ENCODE measurements at regions not wholly inside any gene's neighbourhood (a gene's known extent, or its start where the extent isn't known, plus 50 kb on each side); places are given as distances from the start of the nearest gene placed in this dataset.

DNA sequence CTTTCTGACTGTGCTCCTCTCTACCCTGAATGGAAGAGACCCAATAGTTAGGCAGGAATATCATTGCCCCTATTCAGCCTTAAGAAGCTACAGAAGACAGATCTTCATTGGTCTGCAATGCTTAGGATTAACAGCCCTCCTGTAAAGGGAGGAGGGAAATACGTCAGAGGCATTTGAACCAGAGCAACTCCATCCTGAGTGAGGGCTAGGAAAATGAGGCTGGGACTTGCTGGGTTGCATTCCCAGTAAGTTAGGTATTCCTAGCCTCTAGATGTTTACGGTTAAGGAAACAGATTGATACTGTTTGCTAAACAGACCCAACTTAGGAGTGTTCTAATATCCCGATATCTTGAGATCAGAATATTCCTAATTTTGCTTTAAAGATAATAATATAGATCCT is 63.5 kb downstream of the PCDH18 start:
- ATAC-seq: no peak
- TF ChIP-seq ZNF70 (CRISPR knock-in tag; IDR thresholded peaks at IDR 0.05) (no peak), ZNF565 (CRISPR knock-in tag; conservative IDR thresholded peaks at IDR 0.05; ENCODE audit: low read depth) (no peak), ESRRG (CRISPR knock-in tag; IDR thresholded peaks at IDR 0.05) (no peak), PPARA (CRISPR knock-in tag; IDR thresholded peaks at IDR 0.05; ENCODE audit: borderline replicate concordance) (no peak), GLIS3 (CRISPR knock-in tag; IDR thresholded peaks at IDR 0.05) (no peak), SNAI2 (CRISPR knock-in tag; IDR thresholded peaks at IDR 0.05) (no peak)
- TF ChIP-seq, protein P1, sequence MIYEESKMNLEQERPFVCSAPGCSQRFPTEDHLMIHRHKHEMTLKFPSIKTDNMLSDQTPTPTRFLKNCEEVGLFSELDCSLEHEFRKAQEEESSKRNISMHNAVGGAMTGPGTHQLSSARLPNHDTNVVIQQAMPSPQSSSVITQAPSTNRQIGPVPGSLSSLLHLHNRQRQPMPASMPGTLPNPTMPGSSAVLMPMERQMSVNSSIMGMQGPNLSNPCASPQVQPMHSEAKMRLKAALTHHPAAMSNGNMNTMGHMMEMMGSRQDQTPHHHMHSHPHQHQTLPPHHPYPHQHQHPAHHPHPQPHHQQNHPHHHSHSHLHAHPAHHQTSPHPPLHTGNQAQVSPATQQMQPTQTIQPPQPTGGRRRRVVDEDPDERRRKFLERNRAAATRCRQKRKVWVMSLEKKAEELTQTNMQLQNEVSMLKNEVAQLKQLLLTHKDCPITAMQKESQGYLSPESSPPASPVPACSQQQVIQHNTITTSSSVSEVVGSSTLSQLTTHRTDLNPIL (CRISPR knock-in tag; IDR thresholded peaks at IDR 0.05; ENCODE audit: low read depth): no peak
- TF ChIP-seq, protein P2, sequence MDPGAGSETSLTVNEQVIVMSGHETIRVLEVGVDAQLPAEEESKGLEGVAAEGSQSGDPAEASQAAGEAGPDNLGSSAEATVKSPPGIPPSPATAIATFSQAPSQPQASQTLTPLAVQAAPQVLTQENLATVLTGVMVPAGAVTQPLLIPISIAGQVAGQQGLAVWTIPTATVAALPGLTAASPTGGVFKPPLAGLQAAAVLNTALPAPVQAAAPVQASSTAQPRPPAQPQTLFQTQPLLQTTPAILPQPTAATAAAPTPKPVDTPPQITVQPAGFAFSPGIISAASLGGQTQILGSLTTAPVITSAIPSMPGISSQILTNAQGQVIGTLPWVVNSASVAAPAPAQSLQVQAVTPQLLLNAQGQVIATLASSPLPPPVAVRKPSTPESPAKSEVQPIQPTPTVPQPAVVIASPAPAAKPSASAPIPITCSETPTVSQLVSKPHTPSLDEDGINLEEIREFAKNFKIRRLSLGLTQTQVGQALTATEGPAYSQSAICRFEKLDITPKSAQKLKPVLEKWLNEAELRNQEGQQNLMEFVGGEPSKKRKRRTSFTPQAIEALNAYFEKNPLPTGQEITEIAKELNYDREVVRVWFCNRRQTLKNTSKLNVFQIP (CRISPR knock-in tag; IDR thresholded peaks at IDR 0.05; ENCODE audit: borderline replicate concordance, low read depth): no peak

DNA sequence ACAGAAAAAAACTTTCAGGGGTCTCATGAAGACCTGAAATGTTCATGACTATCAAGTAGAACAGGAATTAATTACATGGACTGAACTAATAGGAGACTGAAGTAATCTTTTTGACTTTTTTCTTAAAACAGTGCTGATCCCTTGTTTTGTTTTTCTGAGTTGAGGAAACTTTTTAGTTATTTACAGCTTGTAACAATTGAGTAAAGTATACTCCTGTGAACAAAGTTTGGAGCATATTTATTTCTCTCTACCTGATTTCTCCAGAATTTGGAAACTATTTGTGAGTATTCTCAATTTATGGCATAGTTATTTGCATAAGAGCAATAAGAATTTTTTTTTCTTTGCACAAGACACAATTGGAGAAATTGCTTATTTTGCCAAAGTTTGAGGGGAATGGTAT is 64.8 kb downstream of the PCDH18 start:
- TF ChIP-seq TCF4 (CRISPR knock-in tag; IDR thresholded peaks at IDR 0.05; ENCODE audit: borderline replicate concordance) (no peak), ZNF565 (CRISPR knock-in tag; conservative IDR thresholded peaks at IDR 0.05; ENCODE audit: low read depth) (no peak), ZC3H10 (CRISPR knock-in tag; IDR thresholded peaks at IDR 0.05) (no peak), RARB (CRISPR knock-in tag; IDR thresholded peaks at IDR 0.05) (no peak), OSR1 (CRISPR knock-in tag; IDR thresholded peaks at IDR 0.05) (no peak), SNAI2 (CRISPR knock-in tag; IDR thresholded peaks at IDR 0.05) (no peak), ESRRG (CRISPR knock-in tag; IDR thresholded peaks at IDR 0.05) (no peak), GLIS3 (CRISPR knock-in tag; IDR thresholded peaks at IDR 0.05) (no peak), ZFP3 (CRISPR knock-in tag; IDR thresholded peaks at IDR 0.05) (no peak), ARNTL (CRISPR knock-in tag; IDR thresholded peaks at IDR 0.05; ENCODE audit: borderline replicate concordance, low read depth) (no peak)
- TF ChIP-seq, protein P3, sequence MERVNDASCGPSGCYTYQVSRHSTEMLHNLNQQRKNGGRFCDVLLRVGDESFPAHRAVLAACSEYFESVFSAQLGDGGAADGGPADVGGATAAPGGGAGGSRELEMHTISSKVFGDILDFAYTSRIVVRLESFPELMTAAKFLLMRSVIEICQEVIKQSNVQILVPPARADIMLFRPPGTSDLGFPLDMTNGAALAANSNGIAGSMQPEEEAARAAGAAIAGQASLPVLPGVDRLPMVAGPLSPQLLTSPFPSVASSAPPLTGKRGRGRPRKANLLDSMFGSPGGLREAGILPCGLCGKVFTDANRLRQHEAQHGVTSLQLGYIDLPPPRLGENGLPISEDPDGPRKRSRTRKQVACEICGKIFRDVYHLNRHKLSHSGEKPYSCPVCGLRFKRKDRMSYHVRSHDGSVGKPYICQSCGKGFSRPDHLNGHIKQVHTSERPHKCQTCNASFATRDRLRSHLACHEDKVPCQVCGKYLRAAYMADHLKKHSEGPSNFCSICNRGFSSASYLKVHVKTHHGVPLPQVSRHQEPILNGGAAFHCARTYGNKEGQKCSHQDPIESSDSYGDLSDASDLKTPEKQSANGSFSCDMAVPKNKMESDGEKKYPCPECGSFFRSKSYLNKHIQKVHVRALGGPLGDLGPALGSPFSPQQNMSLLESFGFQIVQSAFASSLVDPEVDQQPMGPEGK (CRISPR knock-in tag; IDR thresholded peaks at IDR 0.05; ENCODE audit: borderline replicate concordance): no peak
- TF ChIP-seq, protein P2 (CRISPR knock-in tag; IDR thresholded peaks at IDR 0.05; ENCODE audit: borderline replicate concordance, low read depth): no peak
- TF ChIP-seq, protein P4, sequence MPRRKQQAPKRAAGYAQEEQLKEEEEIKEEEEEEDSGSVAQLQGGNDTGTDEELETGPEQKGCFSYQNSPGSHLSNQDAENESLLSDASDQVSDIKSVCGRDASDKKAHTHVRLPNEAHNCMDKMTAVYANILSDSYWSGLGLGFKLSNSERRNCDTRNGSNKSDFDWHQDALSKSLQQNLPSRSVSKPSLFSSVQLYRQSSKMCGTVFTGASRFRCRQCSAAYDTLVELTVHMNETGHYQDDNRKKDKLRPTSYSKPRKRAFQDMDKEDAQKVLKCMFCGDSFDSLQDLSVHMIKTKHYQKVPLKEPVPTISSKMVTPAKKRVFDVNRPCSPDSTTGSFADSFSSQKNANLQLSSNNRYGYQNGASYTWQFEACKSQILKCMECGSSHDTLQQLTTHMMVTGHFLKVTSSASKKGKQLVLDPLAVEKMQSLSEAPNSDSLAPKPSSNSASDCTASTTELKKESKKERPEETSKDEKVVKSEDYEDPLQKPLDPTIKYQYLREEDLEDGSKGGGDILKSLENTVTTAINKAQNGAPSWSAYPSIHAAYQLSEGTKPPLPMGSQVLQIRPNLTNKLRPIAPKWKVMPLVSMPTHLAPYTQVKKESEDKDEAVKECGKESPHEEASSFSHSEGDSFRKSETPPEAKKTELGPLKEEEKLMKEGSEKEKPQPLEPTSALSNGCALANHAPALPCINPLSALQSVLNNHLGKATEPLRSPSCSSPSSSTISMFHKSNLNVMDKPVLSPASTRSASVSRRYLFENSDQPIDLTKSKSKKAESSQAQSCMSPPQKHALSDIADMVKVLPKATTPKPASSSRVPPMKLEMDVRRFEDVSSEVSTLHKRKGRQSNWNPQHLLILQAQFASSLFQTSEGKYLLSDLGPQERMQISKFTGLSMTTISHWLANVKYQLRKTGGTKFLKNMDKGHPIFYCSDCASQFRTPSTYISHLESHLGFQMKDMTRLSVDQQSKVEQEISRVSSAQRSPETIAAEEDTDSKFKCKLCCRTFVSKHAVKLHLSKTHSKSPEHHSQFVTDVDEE (CRISPR knock-in tag; IDR thresholded peaks at IDR 0.05): no peak
- TF ChIP-seq, protein P5, sequence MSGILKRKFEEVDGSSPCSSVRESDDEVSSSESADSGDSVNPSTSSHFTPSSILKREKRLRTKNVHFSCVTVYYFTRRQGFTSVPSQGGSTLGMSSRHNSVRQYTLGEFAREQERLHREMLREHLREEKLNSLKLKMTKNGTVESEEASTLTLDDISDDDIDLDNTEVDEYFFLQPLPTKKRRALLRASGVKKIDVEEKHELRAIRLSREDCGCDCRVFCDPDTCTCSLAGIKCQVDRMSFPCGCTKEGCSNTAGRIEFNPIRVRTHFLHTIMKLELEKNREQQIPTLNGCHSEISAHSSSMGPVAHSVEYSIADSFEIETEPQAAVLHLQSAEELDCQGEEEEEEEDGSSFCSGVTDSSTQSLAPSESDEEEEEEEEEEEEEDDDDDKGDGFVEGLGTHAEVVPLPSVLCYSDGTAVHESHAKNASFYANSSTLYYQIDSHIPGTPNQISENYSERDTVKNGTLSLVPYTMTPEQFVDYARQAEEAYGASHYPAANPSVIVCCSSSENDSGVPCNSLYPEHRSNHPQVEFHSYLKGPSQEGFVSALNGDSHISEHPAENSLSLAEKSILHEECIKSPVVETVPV (CRISPR knock-in tag; IDR thresholded peaks at IDR 0.05): no peak
- TF ChIP-seq, protein P1 (CRISPR knock-in tag; IDR thresholded peaks at IDR 0.05; ENCODE audit: low read depth): no peak
- ATAC-seq: no peak

Data from SK-N-SH treated with all-trans-retinoic acid at 6 μM for 48 hours (cell line).